HFF-Myc (cell line): ENCODE measurements at regions not wholly inside any gene's neighbourhood (a gene's known extent, or its start where the extent isn't known, plus 50 kb on each side); places are given as distances from the start of the nearest gene placed in this dataset.

Experiments
- DNase-seq: peaks from one replicate; pipeline ENCODE4 v3.0.0-alpha.2; 2011; ENCODE audit warnings: low read depth; ENCODE audit errors: extremely low read depth
- H3K4me3 ChIP-seq: replicated peaks from 2 replicates; pipeline ENCODE4 v1.5.1; 2011; ENCODE audit warnings: low read depth, mild to moderate bottlenecking, control low read depth, low read length
- TF ChIP-seq, protein P1 (sequence below): IDR thresholded peaks from 2 replicates; pipeline ENCODE4 v1.5.1; 2012; ENCODE audit warnings: mild to moderate bottlenecking, low read depth, low read length, control low read depth; ENCODE audit errors: missing control alignments

DNA sequence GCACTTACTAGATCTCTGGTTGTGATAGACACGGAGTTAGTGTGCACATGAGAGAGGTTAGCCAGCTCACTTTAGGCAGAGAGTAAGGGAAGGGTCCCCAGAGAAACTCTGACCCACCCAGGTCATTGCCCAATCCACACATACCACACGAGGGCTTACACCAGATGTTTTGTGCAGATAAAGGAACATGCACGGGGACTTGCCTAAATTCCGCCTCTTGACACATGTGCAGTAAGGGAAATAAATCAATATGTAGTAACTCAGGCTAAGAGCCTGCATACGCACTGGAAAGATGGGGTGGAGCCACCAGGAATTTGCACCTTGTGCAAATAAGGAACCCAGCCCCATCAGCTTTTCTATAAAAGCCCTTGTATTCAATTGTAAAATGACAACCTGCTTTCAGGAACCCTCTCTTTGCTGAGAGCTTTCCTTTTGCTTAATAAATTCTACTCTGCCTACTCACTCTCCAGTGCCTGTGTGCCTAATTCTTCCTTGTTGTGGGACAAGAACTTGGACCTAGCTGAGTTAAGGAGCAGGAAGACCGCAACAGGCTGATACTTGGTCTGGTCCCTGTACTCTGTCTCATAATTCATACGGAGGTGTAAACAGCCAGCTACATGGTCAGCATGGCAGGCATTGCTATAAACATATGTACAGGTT is 120.2 kb downstream of the EMP1 start:
- H3K4me3 ChIP-seq = no peak overlapping the region
- TF ChIP-seq, protein P1, sequence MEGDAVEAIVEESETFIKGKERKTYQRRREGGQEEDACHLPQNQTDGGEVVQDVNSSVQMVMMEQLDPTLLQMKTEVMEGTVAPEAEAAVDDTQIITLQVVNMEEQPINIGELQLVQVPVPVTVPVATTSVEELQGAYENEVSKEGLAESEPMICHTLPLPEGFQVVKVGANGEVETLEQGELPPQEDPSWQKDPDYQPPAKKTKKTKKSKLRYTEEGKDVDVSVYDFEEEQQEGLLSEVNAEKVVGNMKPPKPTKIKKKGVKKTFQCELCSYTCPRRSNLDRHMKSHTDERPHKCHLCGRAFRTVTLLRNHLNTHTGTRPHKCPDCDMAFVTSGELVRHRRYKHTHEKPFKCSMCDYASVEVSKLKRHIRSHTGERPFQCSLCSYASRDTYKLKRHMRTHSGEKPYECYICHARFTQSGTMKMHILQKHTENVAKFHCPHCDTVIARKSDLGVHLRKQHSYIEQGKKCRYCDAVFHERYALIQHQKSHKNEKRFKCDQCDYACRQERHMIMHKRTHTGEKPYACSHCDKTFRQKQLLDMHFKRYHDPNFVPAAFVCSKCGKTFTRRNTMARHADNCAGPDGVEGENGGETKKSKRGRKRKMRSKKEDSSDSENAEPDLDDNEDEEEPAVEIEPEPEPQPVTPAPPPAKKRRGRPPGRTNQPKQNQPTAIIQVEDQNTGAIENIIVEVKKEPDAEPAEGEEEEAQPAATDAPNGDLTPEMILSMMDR = no peak
- no peak for DNase-seq

DNA sequence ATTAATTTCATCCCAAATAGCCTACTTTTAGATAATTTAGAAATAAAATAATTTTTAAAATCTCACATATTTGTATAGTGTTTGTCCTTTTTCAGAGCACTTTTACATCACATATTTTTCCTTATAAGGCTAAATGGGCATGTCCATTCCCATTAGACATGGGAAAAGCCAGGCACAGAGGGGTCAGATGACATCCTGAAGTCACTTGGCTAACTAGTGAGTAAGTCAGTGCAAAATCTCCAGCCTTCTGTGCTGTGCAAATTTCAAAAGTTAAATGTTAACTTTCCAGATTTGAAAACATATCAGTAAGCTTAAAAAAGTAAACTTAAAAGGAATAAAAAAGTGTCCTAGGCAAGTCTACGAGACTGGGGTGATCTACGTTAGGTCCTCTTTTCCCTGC is 117.4 kb downstream of the EMP1 start:
- H3K4me3 ChIP-seq = no peak overlapping the region
- TF ChIP-seq, protein P1 = no peak
- DNase-seq = no peak

DNA sequence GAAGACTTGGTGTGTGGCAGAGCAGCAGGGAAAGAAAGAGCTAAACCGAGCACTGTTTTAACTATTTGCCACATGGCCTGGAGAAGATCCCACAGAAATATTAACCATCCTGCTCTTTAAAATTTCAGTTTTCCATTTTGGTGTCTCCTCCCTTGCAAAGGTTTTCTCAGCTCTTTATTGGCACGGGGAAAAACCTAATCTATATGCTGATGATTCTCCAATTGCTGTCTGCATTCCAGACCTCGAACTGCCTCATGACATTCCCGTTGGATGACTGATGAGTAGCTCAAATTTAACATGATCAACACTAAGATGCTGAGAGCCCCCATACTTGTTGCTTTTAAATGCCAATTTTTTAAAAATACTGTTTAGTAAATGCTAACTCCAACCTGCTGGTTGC is 115.0 kb downstream of the EMP1 start:
- DNase-seq = no peak
- H3K4me3 ChIP-seq = no peak overlapping the region
- TF ChIP-seq, protein P1 = no peak

DNA sequence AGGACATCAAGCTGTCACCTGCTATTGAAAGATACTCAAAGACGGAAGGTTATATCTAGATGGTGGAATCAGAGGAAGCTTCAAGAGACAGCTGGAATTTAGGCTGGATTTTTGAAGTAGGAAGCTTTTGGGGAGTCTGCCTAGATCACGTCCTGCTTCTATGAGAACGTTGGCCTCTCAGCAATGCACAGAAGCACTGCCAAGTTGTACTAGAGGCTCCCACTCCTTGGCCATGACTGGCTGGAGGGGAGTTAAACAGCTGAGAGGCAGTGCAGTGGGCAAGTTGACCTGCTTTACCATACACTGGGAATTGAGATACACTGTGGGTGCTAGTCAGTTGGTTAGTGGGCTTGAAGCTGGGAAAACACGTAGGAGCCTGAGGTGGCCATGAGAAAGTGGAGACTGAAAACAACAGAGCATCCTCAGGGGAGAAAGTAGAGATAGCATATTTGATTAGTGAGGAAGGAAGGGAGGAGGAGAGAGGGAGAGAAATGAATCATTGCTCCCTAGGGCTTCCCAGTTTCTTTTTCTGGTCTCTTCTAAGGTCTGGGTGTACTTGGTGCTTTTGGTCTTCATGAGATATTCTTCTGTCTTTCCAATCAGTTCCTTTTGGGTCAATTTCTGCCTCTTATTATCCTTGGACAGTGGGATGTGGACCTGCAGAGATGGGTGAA is 110.8 kb downstream of the EMP1 start:
- H3K4me3 ChIP-seq = no peak overlapping the region
- TF ChIP-seq, protein P1 = no peak
- DNase-seq = no peak

DNA sequence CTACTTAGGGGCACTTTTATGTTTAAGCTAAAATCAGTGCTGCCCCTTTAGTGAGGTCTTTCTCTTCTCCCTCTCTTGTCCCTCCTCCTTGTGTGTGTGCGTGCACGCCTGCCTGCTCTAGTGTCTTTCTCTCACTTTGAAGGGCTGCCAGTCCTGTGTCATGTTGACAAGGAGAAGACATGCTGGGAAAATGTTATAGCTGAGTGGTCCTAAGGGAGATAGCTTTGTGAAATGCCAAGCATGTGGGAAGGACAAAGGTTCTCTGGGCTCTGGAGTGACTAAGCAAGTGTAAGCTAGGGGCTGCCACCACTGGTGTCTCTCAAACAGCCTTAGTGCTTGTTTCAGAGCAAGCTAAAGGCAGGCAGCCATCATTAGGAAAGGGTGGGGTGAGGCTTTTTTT is 108.4 kb downstream of the EMP1 start:
- H3K4me3 ChIP-seq = no peak overlapping the region
- DNase-seq = no peak
- TF ChIP-seq, protein P1 = no peak

DNA sequence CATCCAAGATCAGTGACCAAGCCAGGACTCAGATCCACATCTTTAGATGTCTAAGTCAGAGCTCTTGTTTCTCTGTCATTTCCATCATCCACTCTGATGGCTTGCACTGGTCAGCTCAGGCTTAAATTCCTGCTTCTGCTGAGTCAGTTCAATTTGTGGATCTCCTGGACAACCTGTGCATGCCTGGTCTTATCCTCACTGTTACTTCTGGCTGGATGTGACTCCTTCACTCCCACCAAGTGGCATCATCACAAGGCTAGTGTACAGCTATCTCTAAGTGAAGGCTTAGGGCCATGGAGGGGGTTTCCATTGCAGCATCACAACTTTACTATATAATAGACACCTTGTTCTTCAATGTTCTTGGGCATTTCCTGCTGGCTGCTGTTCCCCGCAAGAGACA is 102.9 kb downstream of the EMP1 start:
- DNase-seq = no peak
- TF ChIP-seq, protein P1 = no peak
- H3K4me3 ChIP-seq = no peak overlapping the region
